ENCODE measurements at regions not wholly inside any gene's neighbourhood (a gene's known extent, or its start where the extent isn't known, plus 50 kb on each side); places are given as distances from the start of the nearest gene placed in this dataset.

GRCh38 chr15:36511594-36511993, 67.8 kb upstream of the CDIN1 start:
- no peak for DNase-seq (ENCODE audit: low spot score)
- no peak for TF ChIP-seq CTCF (IDR thresholded peaks at IDR 0.05)
- no peak for TF ChIP-seq POLR2A (IDR thresholded peaks at IDR 0.05)
- no peak for TF ChIP-seq POLR2AphosphoS5 (IDR thresholded peaks at IDR 0.05)
- H3K27me3 ChIP-seq (replicated peaks; ENCODE audit: insufficient read depth), result no peaks in the 10 kb centered on the region
- H3K36me3 ChIP-seq, result no peaks in the 10 kb centered on the region
- intact Hi-C loops (cut with DNase I), result no loop called here
- no peaks in the 10 kb centered on the region for H3K9me3 ChIP-seq
- WGBS, result 97% methylated on average over 3 of the region's 3 CpGs
- no peaks in the 10 kb centered on the region for H3K4me1 ChIP-seq (replicated peaks)
- no peak overlapping the region for H3K4me3 ChIP-seq
- H3K27ac ChIP-seq, result no peak overlapping the region

- 95% methylated on average over 1 of the region's 1 CpG for WGBS
- intact Hi-C loops (cut with DNase I), result no loop called here
- no peaks in the 10 kb centered on the region for H3K4me1 ChIP-seq (replicated peaks)
These were observed 61.7 kb upstream of the CDIN1 start for GRCh38 chr15:36517758-36518157.

GRCh38 chr15:36519067-36519466, 60.4 kb upstream of the CDIN1 start:
- H3K9me3 ChIP-seq, result no peaks in the 10 kb centered on the region
- 95% methylated on average over 6 of the region's 6 CpGs for WGBS
- no peak overlapping the region for H3K27ac ChIP-seq
- intact Hi-C loops (cut with DNase I), result no loop called here
- H3K4me3 ChIP-seq, result no peak overlapping the region
- H3K36me3 ChIP-seq, result no peaks in the 10 kb centered on the region
- DNase-seq (ENCODE audit: low spot score), result no peak
- no peaks in the 10 kb centered on the region for H3K4me1 ChIP-seq (replicated peaks)
- H3K27me3 ChIP-seq (replicated peaks; ENCODE audit: insufficient read depth), result no peaks in the 10 kb centered on the region
- TF ChIP-seq CTCF (IDR thresholded peaks at IDR 0.05), result no peak
- TF ChIP-seq POLR2AphosphoS5 (IDR thresholded peaks at IDR 0.05), result no peak
- no peak for TF ChIP-seq POLR2A (IDR thresholded peaks at IDR 0.05)

More at GRCh38 chr15:36517758-36518157, 61.7 kb upstream of the CDIN1 start:
- no peak for DNase-seq (ENCODE audit: low spot score)
- no peak for TF ChIP-seq CTCF (IDR thresholded peaks at IDR 0.05)
- TF ChIP-seq POLR2A (IDR thresholded peaks at IDR 0.05), result no peak
- TF ChIP-seq POLR2AphosphoS5 (IDR thresholded peaks at IDR 0.05), result no peak
- H3K27me3 ChIP-seq (replicated peaks; ENCODE audit: insufficient read depth), result no peaks in the 10 kb centered on the region
- H3K36me3 ChIP-seq, result no peaks in the 10 kb centered on the region
- H3K9me3 ChIP-seq, result no peaks in the 10 kb centered on the region
- H3K27ac ChIP-seq, result no peak overlapping the region
- H3K4me3 ChIP-seq, result no peak overlapping the region

- TF ChIP-seq POLR2AphosphoS5 (IDR thresholded peaks at IDR 0.05) (no peak), CTCF (IDR thresholded peaks at IDR 0.05) (no peak), POLR2A (IDR thresholded peaks at IDR 0.05) (no peak)
- H3K27ac ChIP-seq, result no peak overlapping the region
- no peaks in the 10 kb centered on the region for H3K36me3 ChIP-seq
- no peak overlapping the region for H3K4me3 ChIP-seq
- H3K4me1 ChIP-seq (replicated peaks), result no peaks in the 10 kb centered on the region
- no peaks in the 10 kb centered on the region for H3K9me3 ChIP-seq
- WGBS, result 86% methylated on average over 3 of the region's 3 CpGs
- no peaks in the 10 kb centered on the region for H3K27me3 ChIP-seq (replicated peaks; ENCODE audit: insufficient read depth)
- no peak for DNase-seq (ENCODE audit: low spot score)
- intact Hi-C loops (cut with DNase I), result no loop called here
These were observed 54.0 kb upstream of the CDIN1 start for GRCh38 chr15:36525430-36525829.

- Histone ChIP-seq H3K27me3 (replicated peaks; ENCODE audit: insufficient read depth) (no peaks in the 10 kb centered on the region), H3K4me1 (replicated peaks) (no peaks in the 10 kb centered on the region), H3K4me3 (no peak overlapping the region), H3K36me3 (no peaks in the 10 kb centered on the region), H3K9me3 (no peaks in the 10 kb centered on the region), H3K27ac (no peak overlapping the region)
- intact Hi-C loops (cut with DNase I), result no loop called here
- DNase-seq (ENCODE audit: low spot score), result no peak
- 26% methylated on average over 9 of the region's 9 CpGs for WGBS
- no peak for TF ChIP-seq POLR2AphosphoS5 (IDR thresholded peaks at IDR 0.05)
- TF ChIP-seq POLR2A (IDR thresholded peaks at IDR 0.05), result no peak
- no peak for TF ChIP-seq CTCF (IDR thresholded peaks at IDR 0.05)
These were observed 51.9 kb upstream of the CDIN1 start for GRCh38 chr15:36527235-36528162.

Measured in prostate gland (tissue), 2 donors.